ENCODE measurements at regions not wholly inside any gene's neighbourhood (a gene's known extent, or its start where the extent isn't known, plus 50 kb on each side); places are given as distances from the start of the nearest gene placed in this dataset.

- TF ChIP-seq, protein P1, sequence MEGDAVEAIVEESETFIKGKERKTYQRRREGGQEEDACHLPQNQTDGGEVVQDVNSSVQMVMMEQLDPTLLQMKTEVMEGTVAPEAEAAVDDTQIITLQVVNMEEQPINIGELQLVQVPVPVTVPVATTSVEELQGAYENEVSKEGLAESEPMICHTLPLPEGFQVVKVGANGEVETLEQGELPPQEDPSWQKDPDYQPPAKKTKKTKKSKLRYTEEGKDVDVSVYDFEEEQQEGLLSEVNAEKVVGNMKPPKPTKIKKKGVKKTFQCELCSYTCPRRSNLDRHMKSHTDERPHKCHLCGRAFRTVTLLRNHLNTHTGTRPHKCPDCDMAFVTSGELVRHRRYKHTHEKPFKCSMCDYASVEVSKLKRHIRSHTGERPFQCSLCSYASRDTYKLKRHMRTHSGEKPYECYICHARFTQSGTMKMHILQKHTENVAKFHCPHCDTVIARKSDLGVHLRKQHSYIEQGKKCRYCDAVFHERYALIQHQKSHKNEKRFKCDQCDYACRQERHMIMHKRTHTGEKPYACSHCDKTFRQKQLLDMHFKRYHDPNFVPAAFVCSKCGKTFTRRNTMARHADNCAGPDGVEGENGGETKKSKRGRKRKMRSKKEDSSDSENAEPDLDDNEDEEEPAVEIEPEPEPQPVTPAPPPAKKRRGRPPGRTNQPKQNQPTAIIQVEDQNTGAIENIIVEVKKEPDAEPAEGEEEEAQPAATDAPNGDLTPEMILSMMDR (conservative IDR thresholded peaks at IDR 0.05): no peak
- TF ChIP-seq ZFX (IDR thresholded peaks at IDR 0.05): no peak
Observed at GRCh38 chr20:17161673-17162481, 65.0 kb upstream of the PCSK2 start.
